H1 (cell line): ENCODE measurements at regions not wholly inside any gene's neighbourhood (a gene's known extent, or its start where the extent isn't known, plus 50 kb on each side); places are given as distances from the start of the nearest gene placed in this dataset.

Experiments
- CTCF ChIA-PET: fragments of 300-600 bp; sonication (Branson Sonifier 250); formaldehyde crosslinking; loops from one replicate; lab custom pipeline; 2021; ENCODE audit not compliant: partially characterized antibody; lab: Charles Lee
- POLR2A ChIA-PET: fragments of 300-600 bp; sonication (Branson Sonifier 250); formaldehyde crosslinking; loops from one replicate; lab custom pipeline; 2021; ENCODE audit warnings: inconsistent platforms; ENCODE audit not compliant: partially characterized antibody; lab: Charles Lee
- DNase-seq, 2 experiments: peaks; one replicate each; pipeline versions ENCODE4 v3.0.0 to v3.0.0-alpha.2; 2010 to 2022; ENCODE audit warnings: low spot score in 2 of 2, low read depth in 1 of 2, mixed read lengths in 1 of 2
- FAIRE-seq: peaks from 2 replicates; lab custom pipeline; 2011; peaks lifted over from hg19 to GRCh38; lab: Jason Lieb, UNC
- H2AFZ ChIP-seq: 2 replicates; pipeline ENCODE4 v1.8.1; 2012; ENCODE audit warnings: low read length, inconsistent platforms
- H2AK5ac ChIP-seq: 2 replicates; pipeline ENCODE4 v1.6.1; 2013; ENCODE audit warnings: low read depth, low read length
- H2BK120ac ChIP-seq: replicated peaks from 2 replicates; pipeline ENCODE3; 2013; ENCODE audit warnings: low read depth, low read length, inconsistent platforms
- H2BK12ac ChIP-seq: 2 replicates; pipeline ENCODE4 v1.6.1; 2013; ENCODE audit warnings: low read depth, low read length
- H2BK15ac ChIP-seq: 2 replicates; pipeline ENCODE4 v1.6.1; 2013; ENCODE audit warnings: low read length
- H2BK20ac ChIP-seq: 2 replicates; pipeline ENCODE4 v1.6.1; 2013; ENCODE audit warnings: low read length
- H2BK5ac ChIP-seq: 2 replicates; pipeline ENCODE4 v1.6.1; 2013; ENCODE audit warnings: low read depth, low read length
- H3K14ac ChIP-seq: 2 replicates; pipeline ENCODE4 v1.6.1; 2013; ENCODE audit warnings: inconsistent platforms; ENCODE audit not compliant: insufficient read length
- H3K18ac ChIP-seq: 2 replicates; pipeline ENCODE4 v1.6.1; 2013; ENCODE audit warnings: low read length; ENCODE audit errors: extremely low read depth
- H3K23ac ChIP-seq: 2 replicates; pipeline ENCODE4 v1.6.1; 2013; ENCODE audit warnings: inconsistent platforms; ENCODE audit not compliant: insufficient read length
- H3K23me2 ChIP-seq: 2 replicates; pipeline ENCODE4 v1.6.1; 2013; ENCODE audit warnings: low read depth, low read length
- H3K27ac ChIP-seq: 2 replicates; pipeline ENCODE4 v1.6.1; 2011; ENCODE audit warnings: low read depth, low read length, inconsistent platforms
- H3K27me3 ChIP-seq, 4 experiments: replicated peaks in 1 of 4; 1 replicate in 1 of 4; 2 replicates in 3 of 4; pipeline versions ENCODE4 v1.6.1 to v1.8.1; 2011 to 2013; ENCODE audit warnings: low read length in 3 of 4, mild to moderate bottlenecking in 3 of 4, inconsistent platforms in 2 of 4, mixed read lengths in 2 of 4, moderate library complexity in 1 of 4; ENCODE audit not compliant: control insufficient read depth in 3 of 4, insufficient read depth in 3 of 4; ENCODE audit errors: extremely low read depth in 1 of 4
- H3K36me3 ChIP-seq, 4 experiments: 2 replicates each; pipeline versions ENCODE4 v1.6.1 to v1.8.1; 2011 to 2013; ENCODE audit warnings: mild to moderate bottlenecking in 4 of 4, low read length in 3 of 4, moderate library complexity in 2 of 4, control low read depth in 1 of 4, inconsistent platforms in 1 of 4; ENCODE audit not compliant: insufficient read depth in 4 of 4, control insufficient read depth in 2 of 4
- H3K4ac ChIP-seq: replicated peaks from 2 replicates; pipeline ENCODE3; 2013; ENCODE audit warnings: low read length, low read depth, mixed read lengths, inconsistent platforms; ENCODE audit not compliant: insufficient read length
- H3K4me1 ChIP-seq, 4 experiments: replicated peaks in 1 of 4; 1 replicate in 1 of 4; 2 replicates in 3 of 4; pipeline versions ENCODE4 v1.6.1 to v1.8.1; 2011 to 2013; ENCODE audit warnings: low read length in 3 of 4, inconsistent platforms in 2 of 4, mixed read lengths in 1 of 4; ENCODE audit not compliant: insufficient read depth in 4 of 4, control insufficient read depth in 3 of 4
- H3K4me2 ChIP-seq, 2 experiments: 2 replicates each; pipeline versions ENCODE4 v1.6.1 to v1.8.1; 2011 to 2013; ENCODE audit warnings: low read depth in 2 of 2, low read length in 2 of 2, control low read depth in 1 of 2, inconsistent platforms in 1 of 2, mild to moderate bottlenecking in 1 of 2; ENCODE audit not compliant: insufficient read depth in 1 of 2
- H3K4me3 ChIP-seq, 4 experiments: fragments of 200-600, 300-600 bp in 1 of 4; sonication (generic), shearing (Covaris generic), sonication (Bioruptor Twin) in 1 of 4; 2 replicates each; pipeline versions ENCODE4 v1.5.1 to v1.8.1; 2011 to 2016; ENCODE audit warnings: low read length in 4 of 4, low read depth in 3 of 4, control low read depth in 2 of 4, inconsistent platforms in 2 of 4, mild to moderate bottlenecking in 2 of 4, mixed read lengths in 1 of 4, moderate library complexity in 1 of 4; ENCODE audit not compliant: insufficient read depth in 2 of 4; ENCODE audit errors: extremely low read depth in 1 of 4
- H3K56ac ChIP-seq: replicated peaks from 2 replicates; pipeline ENCODE3; 2013; ENCODE audit warnings: low read depth, mild to moderate bottlenecking, mixed read lengths, low read length, inconsistent platforms; ENCODE audit not compliant: insufficient read length
- H3K79me1 ChIP-seq: 2 replicates; pipeline ENCODE4 v1.6.1; 2013; ENCODE audit warnings: low read depth, low read length, control low read depth
- H3K79me2 ChIP-seq, 2 experiments: 2 replicates each; pipeline versions ENCODE4 v1.6.1 to v1.8.1; 2012 to 2013; ENCODE audit warnings: low read length in 2 of 2, mild to moderate bottlenecking in 2 of 2, inconsistent platforms in 1 of 2; ENCODE audit not compliant: insufficient read depth in 2 of 2, control insufficient read depth in 1 of 2
- H3K9ac ChIP-seq, 4 experiments: replicated peaks in 1 of 4; 1 replicate in 1 of 4; 2 replicates in 3 of 4; pipeline versions ENCODE4 v1.6.1 to v1.8.1; 2011 to 2013; ENCODE audit warnings: low read depth in 3 of 4, low read length in 3 of 4, control low read depth in 2 of 4, mild to moderate bottlenecking in 2 of 4, moderate library complexity in 2 of 4, inconsistent platforms in 1 of 4; ENCODE audit errors: extremely low read depth in 1 of 4
- H3K9me3 ChIP-seq, 2 experiments: 2 replicates each; pipeline versions ENCODE4 v1.6.1 to v1.8.1; 2012 to 2013; ENCODE audit warnings: mild to moderate bottlenecking in 2 of 2, moderate library complexity in 2 of 2, control low read depth in 1 of 2, inconsistent platforms in 1 of 2, low read depth in 1 of 2, low read length in 1 of 2, mixed read lengths in 1 of 2; ENCODE audit not compliant: insufficient read depth in 2 of 2
- H4K20me1 ChIP-seq, 2 experiments: replicated peaks in 1 of 2; 2 replicates each; pipeline versions ENCODE3 to v1.8.1; 2011 to 2013; ENCODE audit warnings: inconsistent platforms in 2 of 2, low read length in 2 of 2, mild to moderate bottlenecking in 1 of 2; ENCODE audit not compliant: insufficient read depth in 2 of 2, control insufficient read depth in 1 of 2
- H4K5ac ChIP-seq: 2 replicates; pipeline ENCODE4 v1.6.1; 2013; ENCODE audit warnings: low read length, low read depth, mixed read lengths, inconsistent platforms; ENCODE audit not compliant: insufficient read length
- H4K8ac ChIP-seq: 2 replicates; pipeline ENCODE4 v1.8.0; 2013; ENCODE audit warnings: mild to moderate bottlenecking, moderate library complexity, low read length, inconsistent platforms; ENCODE audit not compliant: insufficient read depth; ENCODE audit errors: extremely low read depth
- H4K91ac ChIP-seq: replicated peaks from 2 replicates; pipeline ENCODE3; 2013; ENCODE audit warnings: low read length, mixed read lengths, inconsistent platforms; ENCODE audit not compliant: insufficient read length
- GTF2F1 ChIP-seq: IDR thresholded peaks from 2 replicates; pipeline ENCODE4 v1.6.1; 2012; ENCODE audit warnings: low read depth, low read length, improper control_type of control experiment, borderline replicate concordance
- HDAC2 ChIP-seq, 2 experiments: fragments of 300-600 bp in 1 of 2; sonication (generic) in 1 of 2; IDR thresholded peaks; 2 replicates each; pipeline ENCODE4 v1.6.1; 2011 to 2012; ENCODE audit warnings: low read depth in 2 of 2, low read length in 2 of 2, mild to moderate bottlenecking in 2 of 2, moderate library complexity in 2 of 2, borderline replicate concordance in 1 of 2, inconsistent platforms in 1 of 2
- HDAC6 ChIP-seq: IDR thresholded peaks from one replicate; pipeline ENCODE4 v1.7.1; 2012; ENCODE audit warnings: low read depth, mild to moderate bottlenecking, inconsistent platforms, low read length, moderate library complexity
- KDM4A ChIP-seq: IDR thresholded peaks from one replicate; pipeline ENCODE4 v1.7.1; 2012; ENCODE audit warnings: low read depth, mild to moderate bottlenecking, moderate library complexity, low read length, inconsistent platforms; ENCODE audit not compliant: severe bottlenecking
- PHF8 ChIP-seq: fragments of 200-600 bp; sonication (generic); conservative IDR thresholded peaks from 2 replicates; pipeline ENCODE4 v1.7.1; 2012; ENCODE audit warnings: low read depth, mild to moderate bottlenecking, inconsistent platforms, low read length, moderate library complexity
- POU5F1 ChIP-seq: IDR thresholded peaks from 2 replicates; pipeline ENCODE4 v1.6.1; 2011; ENCODE audit warnings: low read depth, mild to moderate bottlenecking, low read length, moderate library complexity
- RXRA ChIP-seq: IDR thresholded peaks from 2 replicates; pipeline ENCODE4 v1.6.1; 2011; ENCODE audit warnings: low read depth, mild to moderate bottlenecking, low read length, moderate library complexity; ENCODE audit not compliant: insufficient read depth
- SIX5 ChIP-seq: IDR thresholded peaks from 2 replicates; pipeline ENCODE4 v1.6.1; 2011; ENCODE audit warnings: mild to moderate bottlenecking, low read depth, low read length
- TCF12 ChIP-seq: IDR thresholded peaks from 2 replicates; pipeline ENCODE4 v1.6.1; 2011; ENCODE audit warnings: low read depth, mild to moderate bottlenecking, low read length
- WGBS, 2 experiments: shearing (Covaris generic) in 1 of 2; methylation state at CpG; one replicate each; pipeline versions ENCODE4 v1.1.6 to v1.1.7; 2013 to 2015; ENCODE audit warnings: low lambda C conversion rate in 2 of 2, mixed read lengths in 2 of 2, inconsistent platforms in 1 of 2, low coverage in 1 of 2, missing lambda C conversion rate in 1 of 2; ENCODE audit not compliant: insufficient replicate concordance in 2 of 2, insufficient coverage in 1 of 2, insufficient read length in 1 of 2; ENCODE audit errors: extremely low coverage in 1 of 2, missing lambda C conversion rate in 1 of 2; 5-methylcytosine and 5-hydroxymethylcytosine counted together
- TF ChIP-seq, protein P1 (sequence below): IDR thresholded peaks from 2 replicates; pipeline ENCODE4 v1.6.1; 2011; ENCODE audit warnings: low read length, improper control_type of control experiment
- TF ChIP-seq, protein P2 (sequence below): IDR thresholded peaks from 2 replicates; pipeline ENCODE4 v1.6.1; 2012; ENCODE audit warnings: inconsistent platforms

- Histone ChIP-seq H3K4me1 (no peaks in the 10 kb centered on the region), H3K4me2 (no peak overlapping the region), H2BK15ac (no peak overlapping the region), H3K36me3 (no peaks in the 10 kb centered on the region), H3K23me2 (no peaks in the 10 kb centered on the region), H3K79me2 (no peaks in the 10 kb centered on the region), H3K9ac (no peak overlapping the region), H3K79me1 (no peaks in the 10 kb centered on the region), H3K9me3 (no peaks in the 10 kb centered on the region)
- FAIRE-seq = no peak
- TF ChIP-seq, protein P1, sequence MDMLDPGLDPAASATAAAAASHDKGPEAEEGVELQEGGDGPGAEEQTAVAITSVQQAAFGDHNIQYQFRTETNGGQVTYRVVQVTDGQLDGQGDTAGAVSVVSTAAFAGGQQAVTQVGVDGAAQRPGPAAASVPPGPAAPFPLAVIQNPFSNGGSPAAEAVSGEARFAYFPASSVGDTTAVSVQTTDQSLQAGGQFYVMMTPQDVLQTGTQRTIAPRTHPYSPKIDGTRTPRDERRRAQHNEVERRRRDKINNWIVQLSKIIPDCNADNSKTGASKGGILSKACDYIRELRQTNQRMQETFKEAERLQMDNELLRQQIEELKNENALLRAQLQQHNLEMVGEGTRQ = no peak
- TF ChIP-seq TCF12 = no peak
- TF ChIP-seq, protein P2, sequence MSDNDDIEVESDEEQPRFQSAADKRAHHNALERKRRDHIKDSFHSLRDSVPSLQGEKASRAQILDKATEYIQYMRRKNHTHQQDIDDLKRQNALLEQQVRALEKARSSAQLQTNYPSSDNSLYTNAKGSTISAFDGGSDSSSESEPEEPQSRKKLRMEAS = no peak
- no peak for TF ChIP-seq SIX5
- no peak for TF ChIP-seq HDAC6
- TF ChIP-seq POU5F1 = no peak
- no peak for TF ChIP-seq GTF2F1
- no peak for TF ChIP-seq HDAC2 (IDR thresholded peaks at IDR 0.05; ENCODE audit: borderline replicate concordance in 1 of 2, low read depth in 2 of 2, low read length in 2 of 2)
- TF ChIP-seq KDM4A = no peak
- TF ChIP-seq RXRA = no peak
- TF ChIP-seq PHF8 = no peak
- TF ChIP-seq, all 59 proteins: peak for 0
- Histone ChIP-seq H2AK5ac (no peak overlapping the region), H4K5ac (no peak overlapping the region), H4K8ac (no peak overlapping the region), H3K18ac (no peak overlapping the region), H3K14ac (no peak overlapping the region), H2AFZ (no peak overlapping the region), H3K4me3 (no peak overlapping the region), H3K27ac (no peak overlapping the region), H2BK5ac (no peak overlapping the region), H3K4ac (no peak overlapping the region), H3K27me3 (no peaks in the 10 kb centered on the region), H4K20me1 (no peaks in the 10 kb centered on the region), H2BK120ac (no peak overlapping the region), H3K23ac (no peak overlapping the region), H2BK20ac (no peak overlapping the region), H2BK12ac (no peak overlapping the region), H3K56ac (no peak overlapping the region), H4K91ac (no peak overlapping the region)
- POLR2A ChIA-PET = no interaction called here
- WGBS, 2 experiments = 82% methylated on average over 1 of the region's 1 CpG; no CpG with 5 or more reads in 1 of the 2 experiments
- CTCF ChIA-PET = no interaction called here
- no peak for DNase-seq
Observed at GRCh38 chr3:102329561-102329960, 105.3 kb upstream of the ZPLD1 start.
